ENCODE measurements at regions not wholly inside any gene's neighbourhood (a gene's known extent, or its start where the extent isn't known, plus 50 kb on each side); places are given as distances from the start of the nearest gene placed in this dataset.

- TF ChIP-seq CTCF (conservative IDR thresholded peaks at IDR 0.05; ENCODE audit: low read depth, low read length) (no peak), EZH2phosphoT487 (IDR thresholded peaks at IDR 0.05; ENCODE audit: borderline replicate concordance, low read length) (no peak)
Measured at GRCh38 chr16:13393816-13394215, 492.4 kb downstream of the SHISA9 start.

Data from PC-3 (cell line).